CD4-positive, alpha-beta T cell (primary cell): ENCODE measurements at regions not wholly inside any gene's neighbourhood (a gene's known extent, or its start where the extent isn't known, plus 50 kb on each side); places are given as distances from the start of the nearest gene placed in this dataset.

Experiments used
- ATAC-seq: fragments of 200-7000 bp; cut with Tn5 transposase; one replicate; pipeline ENCODE4 v1.10.0; 2022; ENCODE audit warnings: mild to moderate bottlenecking; ENCODE audit not compliant: poor library complexity
- CTCF ChIA-PET: fragments of 350-600 bp; sonication (Branson Sonifier 250); formaldehyde crosslinking; loops from one replicate; lab custom pipeline; 2021; ENCODE audit warnings: antibody characterized with exemption, inconsistent platforms; lab: Charles Lee
- POLR2A ChIA-PET: fragments of 350-600 bp; sonication (Branson Sonifier 250); formaldehyde crosslinking; loops from one replicate; lab custom pipeline; 2021; ENCODE audit warnings: antibody characterized with exemption, inconsistent platforms; lab: Charles Lee
- DNase-seq, 14 experiments: peaks; one replicate each; pipeline ENCODE4 v3.0.0-alpha.2; 2013 to 2020; ENCODE audit warnings: mixed read lengths in 2 of 14
- H3K27ac ChIP-seq, 2 donors: one replicate each; pipeline versions ENCODE4 v1.5.1 to v1.7.0; 2013; ENCODE audit warnings: low read length in 2 of 2, low read depth in 1 of 2, mild to moderate bottlenecking in 1 of 2
- H3K27me3 ChIP-seq, 2 experiments: 1 replicate in 1 of 2; 2 replicates in 1 of 2; pipeline versions ENCODE4 v1.6.1 to v1.7.0; 2013; ENCODE audit warnings: low read length in 2 of 2, control low read depth in 1 of 2, mild to moderate bottlenecking in 1 of 2, moderate library complexity in 1 of 2; ENCODE audit not compliant: insufficient read depth in 2 of 2, control insufficient read depth in 1 of 2
- H3K36me3 ChIP-seq: one replicate; pipeline ENCODE4 v1.6.1; 2013; ENCODE audit warnings: low read length, control low read depth; ENCODE audit not compliant: insufficient read depth
- H3K4me1 ChIP-seq: one replicate; pipeline ENCODE4 v1.6.1; 2013; ENCODE audit warnings: low read length, control low read depth; ENCODE audit not compliant: insufficient read depth
- H3K4me3 ChIP-seq: one replicate; pipeline ENCODE4 v1.5.1; 2013; ENCODE audit warnings: mild to moderate bottlenecking, low read length, moderate library complexity
- H3K9me3 ChIP-seq, 2 experiments: 1 replicate in 1 of 2; 2 replicates in 1 of 2; pipeline versions ENCODE4 v1.6.1 to v1.7.0; 2013; ENCODE audit warnings: low read length in 2 of 2, mild to moderate bottlenecking in 2 of 2, control low read depth in 1 of 2, moderate library complexity in 1 of 2; ENCODE audit not compliant: control insufficient read depth in 1 of 2, insufficient read depth in 1 of 2
- H3K27ac Mint-ChIP-seq: one replicate; pipeline ENCODE4 v1.8.0; 2020; ENCODE audit warnings: mixed read lengths
- H3K27me3 Mint-ChIP-seq: one replicate; pipeline ENCODE4 v1.8.0; 2021; ENCODE audit warnings: mixed read lengths
- H3K36me3 Mint-ChIP-seq: one replicate; pipeline ENCODE4 v1.8.0; 2021; ENCODE audit warnings: low read depth, mixed read lengths
- H3K4me1 Mint-ChIP-seq: one replicate; pipeline ENCODE4 v1.8.0; 2021; ENCODE audit warnings: low read depth, mixed read lengths
- H3K4me3 Mint-ChIP-seq: one replicate; pipeline ENCODE4 v1.8.0; 2020; ENCODE audit warnings: mild to moderate bottlenecking, mixed read lengths
- H3K9me3 Mint-ChIP-seq: one replicate; pipeline ENCODE4 v1.8.0; 2020; ENCODE audit warnings: mixed read lengths
- CTCF ChIP-seq: fragments of 200-600 bp; IDR thresholded peaks from one replicate; pipeline ENCODE4 v1.8.0; 2022; ENCODE audit warnings: antibody characterized with exemption, mild to moderate bottlenecking
- intact Hi-C, 2 experiments: fragments of 100-400 bp; cut with DNase I in 1 of 2; cut with micrococcal nuclease in 1 of 2; formaldehyde crosslinking; loops; one replicate each; pipeline versions ENCODE4 v1.15.1 to v1.9.0; 2023 to 2025; cut with DNase I, micrococcal nuclease

GRCh38 chr3:72335458-72336095 is 512.7 kb downstream of the SHQ1 start:
- intact Hi-C loops = no loop called here

GRCh38 chr3:72334681-72335457 is 513.4 kb downstream of the SHQ1 start:
- DNase-seq = no peak
- intact Hi-C loops = no loop called here
- Histone ChIP-seq H3K4me1 (no peaks in the 10 kb centered on the region), H3K36me3 (no peaks in the 10 kb centered on the region), H3K9me3 (peaks cover 0 to 9% of the 10 kb centered on the region in 2 experiments), H3K4me3 (no peak overlapping the region), H3K27ac (no peak overlapping the region), H3K27me3 (no peaks in the 10 kb centered on the region)
- TF ChIP-seq CTCF = no peak
- H3K9me3 Mint-ChIP-seq = no peaks in the 10 kb centered on the region
- POLR2A ChIA-PET = no interaction called here
- H3K36me3 Mint-ChIP-seq = no peaks in the 10 kb centered on the region
- CTCF ChIA-PET = no interaction called here
- no peak overlapping the region for H3K4me3 Mint-ChIP-seq
- H3K4me1 Mint-ChIP-seq = no peaks in the 10 kb centered on the region
- H3K27me3 Mint-ChIP-seq = no peaks in the 10 kb centered on the region
- no peak for ATAC-seq
- H3K27ac Mint-ChIP-seq = no peak overlapping the region

More at GRCh38 chr3:72335458-72336095, 512.7 kb downstream of the SHQ1 start:
- Histone ChIP-seq H3K27ac (no peak overlapping the region), H3K27me3 (no peaks in the 10 kb centered on the region), H3K4me1 (no peaks in the 10 kb centered on the region), H3K36me3 (no peaks in the 10 kb centered on the region), H3K9me3 (peaks cover 0 to 9% of the 10 kb centered on the region in 2 experiments), H3K4me3 (no peak overlapping the region)
- Mint-ChIP-seq H3K4me3 (no peak overlapping the region), H3K27me3 (no peaks in the 10 kb centered on the region), H3K27ac (no peak overlapping the region), H3K9me3 (no peaks in the 10 kb centered on the region), H3K36me3 (no peaks in the 10 kb centered on the region), H3K4me1 (no peaks in the 10 kb centered on the region)
- no peak for TF ChIP-seq CTCF
- ATAC-seq (no peak), DNase-seq (no peak)
- ChIA-PET CTCF (no interaction called here), POLR2A (no interaction called here)

GRCh38 chr3:72332689-72333088 is 515.6 kb downstream of the SHQ1 start:
- ATAC-seq = no peak
- POLR2A ChIA-PET = no interaction called here
- Histone ChIP-seq H3K9me3 (peaks cover 0 to 9% of the 10 kb centered on the region in 2 experiments), H3K4me3 (no peak overlapping the region), H3K36me3 (no peaks in the 10 kb centered on the region), H3K4me1 (no peaks in the 10 kb centered on the region), H3K27me3 (no peaks in the 10 kb centered on the region), H3K27ac (no peak overlapping the region)
- Mint-ChIP-seq H3K36me3 (no peaks in the 10 kb centered on the region), H3K4me3 (no peak overlapping the region), H3K27ac (no peak overlapping the region), H3K27me3 (no peaks in the 10 kb centered on the region), H3K9me3 (no peaks in the 10 kb centered on the region), H3K4me1 (no peaks in the 10 kb centered on the region)
- DNase-seq = no peak
- intact Hi-C loops = no loop called here
- CTCF ChIA-PET = no interaction called here
- TF ChIP-seq CTCF = no peak
